ENCODE measurements at regions not wholly inside any gene's neighbourhood (a gene's known extent, or its start where the extent isn't known, plus 50 kb on each side); places are given as distances from the start of the nearest gene placed in this dataset.

DNA sequence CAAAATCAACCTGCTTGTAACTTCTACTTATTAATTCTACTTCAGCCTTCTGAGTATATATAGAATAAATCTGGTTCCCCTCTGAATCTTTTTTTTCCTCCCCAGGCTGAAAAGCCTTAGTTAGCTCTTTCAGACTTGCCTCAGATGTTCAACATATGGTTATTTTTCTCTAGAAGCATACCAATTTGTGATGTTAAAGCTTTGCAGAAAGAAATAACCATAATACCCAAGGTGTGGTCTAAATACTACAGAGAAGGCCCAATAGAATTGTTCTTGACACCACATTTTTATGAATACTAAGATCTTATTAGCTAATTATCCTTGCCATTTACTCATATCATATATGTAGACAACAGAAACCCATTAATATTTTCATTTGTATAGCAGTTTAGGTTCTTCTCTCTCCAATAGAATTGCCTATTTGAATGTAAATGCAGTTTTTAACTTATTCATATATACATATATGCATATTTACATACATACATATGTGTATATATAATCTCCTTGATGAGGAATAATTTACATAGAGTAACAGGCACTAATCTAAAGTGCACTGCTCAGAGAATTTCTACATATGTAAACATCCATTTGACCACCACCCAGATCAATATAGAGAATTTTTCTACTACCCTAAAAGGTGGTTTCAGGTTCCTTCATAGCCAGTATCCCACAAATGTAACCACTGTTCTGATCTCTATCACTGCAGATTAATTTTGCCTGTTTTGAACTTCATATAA lies 175.2 kb upstream of the IVNS1ABP start:
- TF ChIP-seq, protein P1, sequence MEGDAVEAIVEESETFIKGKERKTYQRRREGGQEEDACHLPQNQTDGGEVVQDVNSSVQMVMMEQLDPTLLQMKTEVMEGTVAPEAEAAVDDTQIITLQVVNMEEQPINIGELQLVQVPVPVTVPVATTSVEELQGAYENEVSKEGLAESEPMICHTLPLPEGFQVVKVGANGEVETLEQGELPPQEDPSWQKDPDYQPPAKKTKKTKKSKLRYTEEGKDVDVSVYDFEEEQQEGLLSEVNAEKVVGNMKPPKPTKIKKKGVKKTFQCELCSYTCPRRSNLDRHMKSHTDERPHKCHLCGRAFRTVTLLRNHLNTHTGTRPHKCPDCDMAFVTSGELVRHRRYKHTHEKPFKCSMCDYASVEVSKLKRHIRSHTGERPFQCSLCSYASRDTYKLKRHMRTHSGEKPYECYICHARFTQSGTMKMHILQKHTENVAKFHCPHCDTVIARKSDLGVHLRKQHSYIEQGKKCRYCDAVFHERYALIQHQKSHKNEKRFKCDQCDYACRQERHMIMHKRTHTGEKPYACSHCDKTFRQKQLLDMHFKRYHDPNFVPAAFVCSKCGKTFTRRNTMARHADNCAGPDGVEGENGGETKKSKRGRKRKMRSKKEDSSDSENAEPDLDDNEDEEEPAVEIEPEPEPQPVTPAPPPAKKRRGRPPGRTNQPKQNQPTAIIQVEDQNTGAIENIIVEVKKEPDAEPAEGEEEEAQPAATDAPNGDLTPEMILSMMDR (IDR thresholded peaks at IDR 0.05): no peak
- no peak for TF ChIP-seq POLR2A (IDR thresholded peaks at IDR 0.05)
